Adrenal gland (tissue), 9 donors: ENCODE measurements at regions not wholly inside any gene's neighbourhood (a gene's known extent, or its start where the extent isn't known, plus 50 kb on each side); places are given as distances from the start of the nearest gene placed in this dataset.

Experiments
- DNase-seq, 7 donors: peaks; one replicate each; pipeline ENCODE4 v3.0.0-alpha.2; 2019 to 2020
- H3K27ac ChIP-seq, 5 donors: fragments of 200-600 bp; sonication (generic) in 4 of 5; 1 replicate in 3 of 5; 2 replicates in 2 of 5; pipeline versions ENCODE4 v1.5.1 to v1.8.0; 2016 to 2020; ENCODE audit warnings: mild to moderate bottlenecking in 1 of 5
- H3K27me3 ChIP-seq: fragments of 200-600 bp; 2 replicates; pipeline ENCODE4 v1.8.0; 2021
- H3K36me3 ChIP-seq, 2 donors: fragments of 200-600 bp; replicated peaks in 1 of 2; 1 replicate in 1 of 2; 2 replicates in 1 of 2; pipeline versions ENCODE4 v1.5.1 to v1.8.0; 2018 to 2022
- H3K4me1 ChIP-seq, 2 donors: fragments of 200-600 bp; replicated peaks in 1 of 2; 1 replicate in 1 of 2; 2 replicates in 1 of 2; pipeline versions ENCODE4 v1.5.1 to v1.8.0; 2018 to 2021
- H3K4me3 ChIP-seq, 4 donors: fragments of 200-600 bp; sonication (generic) in 3 of 4; one replicate each; pipeline ENCODE4 v1.5.1; 2016 to 2018
- H3K9me3 ChIP-seq, 3 donors: fragments of 200-600 bp; sonication (generic) in 1 of 3; replicated peaks in 1 of 3; 1 replicate in 2 of 3; 2 replicates in 1 of 3; pipeline versions ENCODE4 v1.5.1 to v1.8.0; 2016 to 2021
- CTCF ChIP-seq, 6 experiments: fragments of 450-650 bp in 4 of 6; fragments of 200-600 bp in 2 of 6; sonication (generic) in 1 of 6; IDR thresholded peaks; 1 replicate in 5 of 6; 2 replicates in 1 of 6; pipeline versions ENCODE4 v1.5.1 to v1.8.0; 2016 to 2021; ENCODE audit warnings: antibody characterized with exemption in 6 of 6, mild to moderate bottlenecking in 2 of 6, moderate library complexity in 1 of 6
- POLR2A ChIP-seq, 2 donors: fragments of 450-650 bp; IDR thresholded peaks; one replicate each; pipeline ENCODE4 v1.6.1; 2017; ENCODE audit warnings: antibody characterized with exemption in 2 of 2, mild to moderate bottlenecking in 2 of 2, moderate library complexity in 1 of 2
- WGBS, 4 donors: extraction: QIAGEN DNeasy Blood & Tissue Kit in 2 of 4; methylation state at CpG; one replicate each; pipeline versions ENCODE4 v1.1.5 to v1.1.7; 2013 to 2017; 5-methylcytosine and 5-hydroxymethylcytosine counted together
- intact Hi-C, 2 donors: fragments of 100-400 bp; cut with DNase I; formaldehyde crosslinking; loops; one replicate each; pipeline versions ENCODE4 v1.14.1 to v1.15.0; 2022 to 2023
- donor health status: healthy with polysubstance abuse.
- donor health status: Bipolar disorder and iron deficiency.
- donor health status: DM: yes; HTN: yes; CAD: no.
- donor health status: DM: no; HTN: no; CAD: no.
- donor health status: DM: no; HTN: no; CAD: no.

DNA sequence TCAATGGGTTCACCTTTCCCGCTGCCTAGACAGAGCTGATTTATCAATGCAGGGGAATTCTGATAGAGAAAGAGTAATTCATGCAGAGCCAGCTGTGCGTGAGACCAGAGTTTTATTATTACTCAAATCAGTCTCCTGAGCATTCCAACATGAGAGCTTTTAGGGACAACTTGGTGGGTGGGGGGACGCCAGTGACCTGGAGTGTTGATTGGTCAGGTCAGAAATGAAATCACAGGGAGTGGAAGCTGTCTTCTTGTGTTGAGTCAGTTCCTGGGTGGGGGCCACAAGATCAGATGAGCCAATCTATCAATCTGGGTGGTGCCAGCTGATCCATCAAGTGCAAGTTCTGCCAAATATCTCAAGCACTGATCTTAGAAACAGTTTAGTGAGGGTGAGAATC, 99.0 kb upstream of the CAV2 start:
- H3K27me3 ChIP-seq: no peaks in the 10 kb centered on the region
- H3K4me3 ChIP-seq: no peak overlapping the region
- intact Hi-C loops: no loop called here
- 89 to 94% (median 92%) methylated on average over 3 of the region's 3 CpGs for WGBS, 4 donors
- no peak overlapping the region for H3K27ac ChIP-seq
- no peaks in the 10 kb centered on the region for H3K9me3 ChIP-seq
- TF ChIP-seq CTCF (IDR thresholded peaks at IDR 0.05) (no peak), POLR2A (IDR thresholded peaks at IDR 0.05) (no peak)
- no peak for DNase-seq
- no peaks in the 10 kb centered on the region for H3K36me3 ChIP-seq
- H3K4me1 ChIP-seq: no peaks in the 10 kb centered on the region

DNA sequence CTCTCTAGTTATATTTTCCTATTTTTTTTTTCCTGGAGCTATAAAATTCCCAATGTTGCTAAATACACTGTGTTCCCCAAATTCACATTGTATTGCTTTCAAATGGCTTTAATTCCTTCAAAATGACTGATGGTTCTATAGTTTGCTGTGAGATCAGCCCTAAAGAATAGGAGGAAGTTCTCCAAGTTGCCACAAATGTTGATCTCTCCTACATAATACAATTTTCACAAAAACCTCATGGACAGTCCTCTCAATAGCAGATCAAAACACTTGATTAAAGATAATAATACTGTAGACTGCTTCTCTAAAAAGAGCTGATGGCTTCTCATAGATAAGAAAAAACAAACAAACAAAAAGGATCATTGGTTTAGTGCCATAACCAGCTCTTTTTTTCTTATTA, 97.8 kb upstream of the CAV2 start:
- TF ChIP-seq POLR2A (IDR thresholded peaks at IDR 0.05): no peak
- no peak for TF ChIP-seq CTCF (IDR thresholded peaks at IDR 0.05)
- no peak overlapping the region for H3K4me3 ChIP-seq
- H3K36me3 ChIP-seq: no peaks in the 10 kb centered on the region
- H3K4me1 ChIP-seq: no peaks in the 10 kb centered on the region
- no peaks in the 10 kb centered on the region for H3K9me3 ChIP-seq
- intact Hi-C loops: no loop called here
- H3K27ac ChIP-seq: no peak overlapping the region
- H3K27me3 ChIP-seq: no peaks in the 10 kb centered on the region
- no peak for DNase-seq

- Histone ChIP-seq H3K36me3 (no peaks in the 10 kb centered on the region), H3K27ac (no peak overlapping the region), H3K4me1 (no peaks in the 10 kb centered on the region), H3K4me3 (no peak overlapping the region), H3K27me3 (no peaks in the 10 kb centered on the region), H3K9me3 (no peaks in the 10 kb centered on the region)
- intact Hi-C loops: no loop called here
- no peak for DNase-seq
- 53 to 80% (median 60%) methylated on average over 1 of the region's 1 CpG for WGBS, 4 donors
- no peak for TF ChIP-seq POLR2A (IDR thresholded peaks at IDR 0.05)
- TF ChIP-seq CTCF (IDR thresholded peaks at IDR 0.05): no peak
Observed at GRCh38 chr7:116403265-116403664, 96.3 kb upstream of the CAV2 start.

DNA sequence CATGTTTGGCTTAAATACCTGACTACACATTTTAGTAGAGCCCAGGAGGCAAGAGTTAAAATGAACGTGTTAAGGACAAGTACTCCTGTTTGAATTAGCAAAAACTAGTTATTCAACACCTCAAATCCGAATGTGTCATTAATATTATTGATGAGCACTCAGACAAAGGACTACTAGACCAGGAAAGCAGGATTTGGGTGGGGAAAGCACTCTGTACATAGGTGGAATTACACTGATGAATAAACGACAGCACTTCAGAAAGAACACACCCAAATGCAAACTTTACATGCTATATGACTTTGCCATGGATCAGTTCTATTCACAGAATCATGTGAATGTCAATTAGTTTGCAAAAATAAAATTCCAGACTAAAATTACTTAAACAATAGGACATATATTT, 95.1 kb upstream of the CAV2 start:
- WGBS, 4 donors: 62 to 85% (median 71%) methylated on average over 3 of the region's 3 CpGs
- no peak overlapping the region for H3K27ac ChIP-seq
- no peaks in the 10 kb centered on the region for H3K9me3 ChIP-seq
- no peaks in the 10 kb centered on the region for H3K4me1 ChIP-seq
- H3K36me3 ChIP-seq: no peaks in the 10 kb centered on the region
- H3K4me3 ChIP-seq: no peak overlapping the region
- TF ChIP-seq CTCF (IDR thresholded peaks at IDR 0.05): no peak
- TF ChIP-seq POLR2A (IDR thresholded peaks at IDR 0.05): no peak
- H3K27me3 ChIP-seq: no peaks in the 10 kb centered on the region
- intact Hi-C loops: no loop called here
- no peak for DNase-seq
